ENCODE measurements at regions not wholly inside any gene's neighbourhood (a gene's known extent, or its start where the extent isn't known, plus 50 kb on each side); places are given as distances from the start of the nearest gene placed in this dataset.

- DNase-seq, result peak; percentile 21
These were observed 193.5 kb downstream of the SPP2 start for GRCh38 chr2:234243871-234244565.

GRCh38 chr2:234242459-234242836, 191.9 kb downstream of the SPP2 start:
- no peak for DNase-seq

GRCh38 chr2:234241656-234242458, 191.4 kb downstream of the SPP2 start:
- no peak for DNase-seq

GRCh38 chr2:234240917-234241316, 190.4 kb downstream of the SPP2 start:
- DNase-seq, result no peak

GRCh38 chr2:234235191-234235590, 184.7 kb downstream of the SPP2 start:
- no peak for DNase-seq

GRCh38 chr2:234231460-234231859, 181.0 kb downstream of the SPP2 start:
- DNase-seq, result no peak

GRCh38 chr2:234219046-234219310, 168.5 kb downstream of the SPP2 start:
- DNase-seq, result no peak

GRCh38 chr2:234218266-234219045, 168.0 kb downstream of the SPP2 start:
- peak; percentile 63 for DNase-seq

GRCh38 chr2:234212534-234212933, 162.0 kb downstream of the SPP2 start:
- DNase-seq, result no peak

- no peak for DNase-seq
These were observed 161.3 kb downstream of the SPP2 start for GRCh38 chr2:234211797-234212196.

GRCh38 chr2:234206738-234207137, 156.2 kb downstream of the SPP2 start:
- no peak for DNase-seq

GRCh38 chr2:234204480-234204879, 154.0 kb downstream of the SPP2 start:
- DNase-seq, result no peak

- DNase-seq, result no peak
These were observed 152.9 kb downstream of the SPP2 start for GRCh38 chr2:234203135-234203984.

GRCh38 chr2:234202601-234203000, 152.1 kb downstream of the SPP2 start:
- no peak for DNase-seq

GRCh38 chr2:234199996-234200395, 149.5 kb downstream of the SPP2 start:
- DNase-seq, result no peak

GRCh38 chr2:234198976-234199375, 148.5 kb downstream of the SPP2 start:
- no peak for DNase-seq

- DNase-seq, result no peak
These were observed 145.0 kb downstream of the SPP2 start for GRCh38 chr2:234195516-234195915.

GRCh38 chr2:234193977-234194563, 143.6 kb downstream of the SPP2 start:
- DNase-seq, result no peak

- DNase-seq, result no peak
These were observed 141.4 kb downstream of the SPP2 start for GRCh38 chr2:234191819-234192407.

GRCh38 chr2:234189786-234190300, 139.3 kb downstream of the SPP2 start:
- no peak for DNase-seq

- DNase-seq, result no peak
These were observed 138.7 kb downstream of the SPP2 start for GRCh38 chr2:234189230-234189629.

GRCh38 chr2:234187646-234188174, 137.2 kb downstream of the SPP2 start:
- DNase-seq, result no peak

Data from CD4-positive, alpha-beta T cell treated with Interleukin-17A for 4 hours (primary cell).